ENCODE measurements at regions not wholly inside any gene's neighbourhood (a gene's known extent, or its start where the extent isn't known, plus 50 kb on each side); places are given as distances from the start of the nearest gene placed in this dataset.

DNA sequence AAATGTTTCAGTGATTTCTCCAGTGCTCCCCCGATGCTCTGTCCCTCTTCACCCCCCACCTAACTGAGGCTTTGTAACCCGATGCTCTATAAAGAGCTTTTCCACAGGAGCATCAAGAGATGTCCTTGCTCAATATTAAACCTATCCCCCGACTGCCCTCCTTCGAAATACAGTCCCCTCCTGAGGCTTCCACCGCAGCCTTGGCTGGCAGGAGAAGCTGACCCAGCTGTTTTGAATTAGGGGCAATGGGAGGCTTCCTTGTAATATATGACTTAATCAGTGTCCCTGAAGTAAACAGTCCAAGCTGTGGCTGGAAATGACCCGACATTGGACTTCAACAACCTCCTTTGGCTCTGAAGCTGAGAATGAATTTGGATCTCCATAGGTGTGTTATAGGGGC is 62.4 kb downstream of the TMEM30B start:
- TF ChIP-seq, protein P1, sequence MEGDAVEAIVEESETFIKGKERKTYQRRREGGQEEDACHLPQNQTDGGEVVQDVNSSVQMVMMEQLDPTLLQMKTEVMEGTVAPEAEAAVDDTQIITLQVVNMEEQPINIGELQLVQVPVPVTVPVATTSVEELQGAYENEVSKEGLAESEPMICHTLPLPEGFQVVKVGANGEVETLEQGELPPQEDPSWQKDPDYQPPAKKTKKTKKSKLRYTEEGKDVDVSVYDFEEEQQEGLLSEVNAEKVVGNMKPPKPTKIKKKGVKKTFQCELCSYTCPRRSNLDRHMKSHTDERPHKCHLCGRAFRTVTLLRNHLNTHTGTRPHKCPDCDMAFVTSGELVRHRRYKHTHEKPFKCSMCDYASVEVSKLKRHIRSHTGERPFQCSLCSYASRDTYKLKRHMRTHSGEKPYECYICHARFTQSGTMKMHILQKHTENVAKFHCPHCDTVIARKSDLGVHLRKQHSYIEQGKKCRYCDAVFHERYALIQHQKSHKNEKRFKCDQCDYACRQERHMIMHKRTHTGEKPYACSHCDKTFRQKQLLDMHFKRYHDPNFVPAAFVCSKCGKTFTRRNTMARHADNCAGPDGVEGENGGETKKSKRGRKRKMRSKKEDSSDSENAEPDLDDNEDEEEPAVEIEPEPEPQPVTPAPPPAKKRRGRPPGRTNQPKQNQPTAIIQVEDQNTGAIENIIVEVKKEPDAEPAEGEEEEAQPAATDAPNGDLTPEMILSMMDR (IDR thresholded peaks at IDR 0.05), result no peak
- no peak for DNase-seq (ENCODE audit: low spot score)
- Histone ChIP-seq H3K27ac (peak overlapping the region in 1 of 2 donors; percentile 32), H3K4me3 (no peak overlapping the region)

DNA sequence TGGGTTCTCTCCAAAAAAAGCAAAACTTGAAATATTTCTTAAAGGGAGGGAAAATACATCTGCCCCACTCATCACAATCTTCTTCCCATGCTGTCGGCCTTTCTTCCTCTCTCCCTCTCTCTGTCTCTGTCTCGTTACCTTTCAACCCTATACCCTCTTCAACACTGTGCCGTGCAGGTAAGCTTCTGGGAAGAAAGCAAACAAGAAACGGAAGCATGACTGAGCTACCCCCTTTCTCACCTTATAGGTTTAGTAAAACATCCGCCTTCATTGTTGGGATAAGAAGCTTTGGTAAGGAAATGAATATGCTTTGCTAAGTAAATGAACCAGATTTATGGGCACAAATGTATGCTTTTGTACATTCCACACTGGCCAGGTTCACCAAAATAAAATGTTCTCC is 63.0 kb downstream of the TMEM30B start:
- Histone ChIP-seq H3K27ac (peak overlapping the region in 1 of 2 donors; percentile 41), H3K4me3 (no peak overlapping the region)
- TF ChIP-seq, protein P1 (IDR thresholded peaks at IDR 0.05), result no peak
- DNase-seq (ENCODE audit: low spot score), result no peak

DNA sequence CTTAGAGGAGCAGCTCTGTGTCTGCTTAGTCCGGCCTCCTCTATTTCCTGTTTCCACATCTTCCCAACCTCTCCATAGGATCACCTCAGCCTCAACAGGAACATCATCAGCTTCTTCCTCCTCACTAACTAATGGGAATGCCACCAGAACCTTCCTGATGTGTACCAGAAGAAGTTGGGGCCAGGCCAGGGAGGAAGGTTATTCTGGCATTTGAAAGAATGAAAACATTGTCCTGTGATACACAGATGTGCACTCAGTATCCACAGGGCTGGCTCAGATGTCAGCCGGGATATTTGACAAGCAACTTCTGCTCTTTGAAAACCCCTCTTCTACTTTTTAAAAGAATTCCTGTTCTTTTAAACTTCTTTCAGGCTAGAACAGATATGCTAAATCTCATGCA is 63.6 kb downstream of the TMEM30B start:
- no peak for DNase-seq (ENCODE audit: low spot score)
- TF ChIP-seq, protein P1 (IDR thresholded peaks at IDR 0.05), result no peak
- no peak overlapping the region for H3K4me3 ChIP-seq
- peak overlapping the region in 1 of 2 donors; percentile 41 for H3K27ac ChIP-seq

DNA sequence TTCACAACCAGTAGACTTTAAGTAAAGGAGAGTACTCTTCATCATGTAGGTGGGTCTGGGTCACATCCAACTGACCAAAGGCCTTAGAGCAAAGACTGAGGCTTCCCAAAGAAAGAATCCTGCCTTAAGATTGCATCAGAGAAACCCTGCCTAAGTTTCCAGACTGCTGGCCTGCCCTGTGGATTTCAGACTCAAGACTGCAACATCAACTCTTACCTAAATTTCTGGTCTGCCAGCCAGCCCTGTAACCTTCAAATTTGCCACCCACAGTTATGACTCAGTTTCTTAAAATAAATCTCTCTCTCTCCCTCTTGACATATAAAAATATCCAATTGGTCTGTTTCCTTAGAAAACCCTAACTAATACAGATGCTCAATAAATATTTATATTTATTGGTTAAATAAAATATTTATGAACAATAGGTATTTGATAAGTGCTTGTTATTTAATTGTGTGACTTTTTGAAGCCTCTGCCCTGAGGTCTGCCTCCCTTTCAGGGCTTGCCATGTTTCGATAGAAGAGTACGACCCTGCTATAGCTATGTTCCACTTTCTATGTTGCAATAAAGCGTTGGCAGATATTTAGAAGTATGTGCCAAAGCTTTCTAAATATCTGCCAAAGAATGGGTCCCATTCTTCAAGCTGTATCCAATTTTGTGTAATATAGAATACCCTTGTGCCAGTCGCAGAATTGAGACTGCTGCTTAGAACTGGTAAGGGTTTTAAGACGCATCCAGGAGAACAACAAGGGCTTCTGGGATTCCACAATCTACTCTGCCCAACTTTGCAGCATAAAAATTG is 65.7 kb downstream of the TMEM30B start:
- Histone ChIP-seq H3K4me3 (no peak overlapping the region), H3K27ac (no peak overlapping the region)
- TF ChIP-seq, protein P1 (IDR thresholded peaks at IDR 0.05), result no peak
- no peak for DNase-seq (ENCODE audit: low spot score)

DNA sequence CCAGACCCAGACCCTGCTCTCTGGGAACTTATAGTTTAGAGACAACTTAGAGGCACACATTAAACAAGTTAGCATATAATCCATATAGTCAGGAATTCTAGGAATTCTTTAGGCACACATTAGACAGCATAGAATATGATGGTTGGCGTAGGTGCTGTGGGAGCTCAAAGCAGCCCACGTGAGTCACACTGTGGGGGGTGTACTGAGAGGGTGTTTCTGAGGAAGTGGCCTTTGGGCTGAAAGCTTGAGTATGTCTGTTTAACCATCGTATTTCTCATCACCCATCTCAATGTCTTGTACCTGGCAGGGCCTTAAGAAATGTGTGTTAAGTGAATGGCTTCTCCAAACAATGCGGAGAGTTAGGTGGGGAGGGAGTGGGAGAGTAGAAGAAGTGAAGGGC is 67.2 kb downstream of the TMEM30B start:
- Histone ChIP-seq H3K4me3 (no peak overlapping the region), H3K27ac (no peak overlapping the region)
- TF ChIP-seq, protein P1 (IDR thresholded peaks at IDR 0.05), result no peak
- DNase-seq (ENCODE audit: low spot score), result no peak

DNA sequence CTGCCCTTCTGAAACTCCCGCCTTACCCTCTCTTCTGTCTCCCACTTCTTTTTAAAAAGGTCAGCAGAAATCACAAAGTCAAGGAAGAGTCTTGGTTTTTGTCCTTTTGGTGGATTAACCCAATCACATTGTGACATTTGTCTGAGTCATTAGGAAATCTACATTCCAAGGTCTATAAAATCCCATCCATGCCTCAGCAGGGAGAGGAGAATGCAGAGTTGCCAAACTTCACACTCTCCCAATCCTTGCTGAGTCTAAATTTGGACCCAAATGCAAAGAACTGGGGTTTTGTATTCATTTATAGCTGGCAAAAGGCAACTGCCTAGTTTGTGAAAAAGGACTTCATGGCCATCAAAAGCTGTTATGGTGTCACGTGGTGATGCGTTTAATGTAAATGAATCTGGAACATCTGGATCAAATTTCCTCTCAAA is 67.9 kb downstream of the TMEM30B start:
- Histone ChIP-seq H3K27ac (no peak overlapping the region), H3K4me3 (no peak overlapping the region)
- TF ChIP-seq, protein P1 (IDR thresholded peaks at IDR 0.05), result no peak
- DNase-seq (ENCODE audit: low spot score), result no peak

DNA sequence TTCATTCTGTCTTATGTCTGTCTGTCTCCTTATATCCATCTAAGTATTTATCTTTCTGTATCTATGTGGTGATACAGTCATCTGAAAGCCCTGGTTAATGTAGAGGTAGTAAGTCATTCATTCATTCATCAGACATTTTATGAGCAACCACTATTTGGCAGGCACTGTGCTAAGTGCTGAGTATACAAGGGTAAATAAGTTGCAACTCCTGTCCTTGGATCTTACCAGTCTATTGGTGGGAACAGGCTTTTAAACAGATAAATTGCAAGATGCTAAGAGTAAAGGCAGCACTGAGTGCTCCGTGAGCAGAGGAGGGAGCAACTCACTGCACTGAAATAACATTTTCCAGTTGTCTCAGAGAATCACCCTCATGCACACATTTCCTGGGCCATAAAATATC is 68.6 kb downstream of the TMEM30B start:
- TF ChIP-seq, protein P1 (IDR thresholded peaks at IDR 0.05), result no peak
- no peak for DNase-seq (ENCODE audit: low spot score)
- no peak overlapping the region for H3K4me3 ChIP-seq
- no peak overlapping the region for H3K27ac ChIP-seq

All from coronary artery (tissue), 2 donors.